ENCODE measurements at regions not wholly inside any gene's neighbourhood (a gene's known extent, or its start where the extent isn't known, plus 50 kb on each side); places are given as distances from the start of the nearest gene placed in this dataset.

GRCh38 chr15:45866616-45867015, 231.8 kb downstream of the SQOR start:
- Histone ChIP-seq H3K36me3 (no peaks in the 10 kb centered on the region), H3K27me3 (no peaks in the 10 kb centered on the region), H3K4me1 (peaks cover 0 to 9% (median 0%) of the 10 kb centered on the region in 9 donors), H3K27ac (no peak overlapping the region), H3K4me3 (no peak overlapping the region), H3K9me3 (peaks cover 0 to 2% (median 0%) of the 10 kb centered on the region in 11 donors)
- WGBS, 2 donors = 72 to 74% methylated on average over 3 of the region's 3 CpGs
- TF ChIP-seq CTCF (IDR thresholded peaks at IDR 0.05) = no peak
- no peak for DNase-seq
- ATAC-seq = no peak
- intact Hi-C loops (cut with DNase I) = no loop called here

- no peak overlapping the region for H3K27ac ChIP-seq
- no peaks in the 10 kb centered on the region for H3K36me3 ChIP-seq
- DNase-seq (no peak), ATAC-seq (no peak)
- H3K9me3 ChIP-seq = peaks cover 0 to 9% (median 0%) of the 10 kb centered on the region in 11 donors
- TF ChIP-seq CTCF (IDR thresholded peaks at IDR 0.05) = no peak
- no peak overlapping the region for H3K4me3 ChIP-seq
- H3K4me1 ChIP-seq = peaks cover 0 to 9% (median 0%) of the 10 kb centered on the region in 9 donors
- intact Hi-C loops (cut with DNase I) = no loop called here
- no peaks in the 10 kb centered on the region for H3K27me3 ChIP-seq
These were observed 232.5 kb downstream of the SQOR start for GRCh38 chr15:45867281-45867680.

- Histone ChIP-seq H3K27me3 (no peaks in the 10 kb centered on the region), H3K9me3 (peaks cover 0 to 18% (median 0%) of the 10 kb centered on the region in 11 donors), H3K27ac (no peak overlapping the region), H3K36me3 (no peaks in the 10 kb centered on the region), H3K4me1 (peaks cover 0 to 9% (median 0%) of the 10 kb centered on the region in 9 donors), H3K4me3 (no peak overlapping the region)
- WGBS, 2 donors = 98 to 99% methylated on average over 2 of the region's 2 CpGs
- ATAC-seq (no peak), DNase-seq (no peak)
- no peak for TF ChIP-seq CTCF (IDR thresholded peaks at IDR 0.05)
- intact Hi-C loops (cut with DNase I) = no loop called here
These were observed 233.4 kb downstream of the SQOR start for GRCh38 chr15:45868109-45868691.

- intact Hi-C loops (cut with DNase I) = no loop called here
- no peak for TF ChIP-seq CTCF (IDR thresholded peaks at IDR 0.05)
These were observed 234.3 kb downstream of the SQOR start for GRCh38 chr15:45869034-45869668.

More at GRCh38 chr15:45869034-45869668, 234.3 kb downstream of the SQOR start:
- 83 to 87% methylated on average over 5 of the region's 5 CpGs for WGBS, 2 donors
- Histone ChIP-seq H3K27me3 (no peaks in the 10 kb centered on the region), H3K36me3 (no peaks in the 10 kb centered on the region), H3K4me1 (peaks cover 0 to 9% (median 0%) of the 10 kb centered on the region in 9 donors), H3K9me3 (peaks cover 0 to 20% (median 0%) of the 10 kb centered on the region in 11 donors), H3K4me3 (no peak overlapping the region), H3K27ac (no peak overlapping the region)
- DNase-seq (no peak), ATAC-seq (no peak)

Measured in heart right ventricle (tissue), 16 donors.